IMR-90 (cell line): ENCODE measurements at regions not wholly inside any gene's neighbourhood (a gene's known extent, or its start where the extent isn't known, plus 50 kb on each side); places are given as distances from the start of the nearest gene placed in this dataset.

Experiments
- ATAC-seq: fragments of 200-7000 bp; cut with Tn5 transposase; 2 replicates; pipeline ENCODE4 v1.9.1; 2020; ENCODE audit warnings: low read depth, mild to moderate bottlenecking, moderate library complexity
- BruUV-seq: library from RNA; stranded (reverse); fragments of 400-500 nt; replicated peaks from 2 replicates; lab custom pipeline; 2021; lab: Mats Ljungman, UMichigan
- CTCF ChIA-PET: fragments of 300-600 bp; formaldehyde crosslinking; extraction: SDS; loops from one replicate; lab custom pipeline; 2021; ENCODE audit warnings: antibody characterized with exemption; lab: Yijun Ruan, JAX
- POLR2A ChIA-PET: fragments of 300-600 bp; sonication (Branson Sonifier 250); formaldehyde crosslinking; loops from one replicate; lab custom pipeline; 2022; ENCODE audit warnings: antibody characterized with exemption; ENCODE audit not compliant: unreplicated experiment; lab: Charles Lee
- DNase-seq: peaks from one replicate; pipeline ENCODE4 v3.0.0; 2013
- H2AFZ ChIP-seq: replicated peaks from 2 replicates; pipeline ENCODE3; 2013; ENCODE audit warnings: low read length, mild to moderate bottlenecking; ENCODE audit not compliant: poor library complexity
- H2AK5ac ChIP-seq: 2 replicates; pipeline ENCODE4 v1.6.1; 2013; ENCODE audit warnings: low read depth, low read length, inconsistent platforms
- H2AK9ac ChIP-seq: replicated peaks from 2 replicates; pipeline ENCODE3; 2013; ENCODE audit warnings: mild to moderate bottlenecking, low read depth, low read length, moderate library complexity; ENCODE audit not compliant: poor library complexity
- H2BK120ac ChIP-seq: 2 replicates; pipeline ENCODE4 v1.6.1; 2013; ENCODE audit warnings: low read depth, low read length, inconsistent platforms
- H2BK15ac ChIP-seq: 3 replicates; pipeline ENCODE4 v1.6.1; 2013; ENCODE audit warnings: low read depth, low read length, inconsistent platforms
- H2BK20ac ChIP-seq: 2 replicates; pipeline ENCODE4 v1.6.1; 2013; ENCODE audit warnings: low read depth, mild to moderate bottlenecking, inconsistent platforms, low read length, moderate library complexity
- H2BK5ac ChIP-seq: 2 replicates; pipeline ENCODE4 v1.6.1; 2013; ENCODE audit warnings: mild to moderate bottlenecking, low read depth, low read length, inconsistent platforms; ENCODE audit not compliant: poor library complexity, severe bottlenecking
- H3K14ac ChIP-seq: replicated peaks from 2 replicates; pipeline ENCODE4 v1.6.1; 2013; ENCODE audit warnings: low read depth, low read length, inconsistent platforms
- H3K18ac ChIP-seq: 2 replicates; pipeline ENCODE4 v1.6.1; 2013; ENCODE audit warnings: low read depth, low read length, control low read depth
- H3K23ac ChIP-seq: 2 replicates; pipeline ENCODE4 v1.6.1; 2013; ENCODE audit warnings: low read depth, low read length, inconsistent platforms
- H3K27ac ChIP-seq: 2 replicates; pipeline ENCODE4 v1.5.1; 2013; ENCODE audit warnings: mild to moderate bottlenecking, control low read depth, low read length; ENCODE audit not compliant: insufficient read depth
- H3K27me3 ChIP-seq: 2 replicates; pipeline ENCODE4 v1.6.1; 2013; ENCODE audit warnings: low read length; ENCODE audit not compliant: control insufficient read depth, insufficient read depth
- H3K36me3 ChIP-seq: 2 replicates; pipeline ENCODE4 v1.6.1; 2013; ENCODE audit warnings: low read length, mixed read lengths; ENCODE audit not compliant: control insufficient read depth, insufficient read depth
- H3K4ac ChIP-seq: 2 replicates; pipeline ENCODE4 v1.6.1; 2013; ENCODE audit warnings: low read depth, low read length, inconsistent platforms
- H3K4me1 ChIP-seq: 2 replicates; pipeline ENCODE4 v1.6.1; 2013; ENCODE audit warnings: low read length, mixed read lengths; ENCODE audit not compliant: control insufficient read depth, insufficient read depth
- H3K4me2 ChIP-seq: 2 replicates; pipeline ENCODE4 v1.6.1; 2013; ENCODE audit warnings: low read depth, mild to moderate bottlenecking, control low read depth, low read length, moderate library complexity
- H3K4me3 ChIP-seq: 2 replicates; pipeline ENCODE4 v1.5.1; 2013; ENCODE audit warnings: low read depth, mild to moderate bottlenecking, control low read depth, low read length, moderate library complexity; ENCODE audit not compliant: insufficient read depth
- H3K56ac ChIP-seq: 2 replicates; pipeline ENCODE4 v1.6.1; 2013; ENCODE audit warnings: low read length, inconsistent platforms; ENCODE audit not compliant: insufficient read depth; ENCODE audit errors: extremely low read depth
- H3K79me1 ChIP-seq, 2 experiments: 2 replicates each; pipeline ENCODE4 v1.6.1; 2013; ENCODE audit warnings: low read length in 2 of 2, inconsistent platforms in 1 of 2, low read depth in 1 of 2
- H3K9ac ChIP-seq: 2 replicates; pipeline ENCODE4 v1.6.1; 2013; ENCODE audit warnings: low read depth, low read length, control low read depth
- H3K9me1 ChIP-seq: 2 replicates; pipeline ENCODE4 v1.6.1; 2013; ENCODE audit warnings: low read length, inconsistent platforms; ENCODE audit not compliant: insufficient read depth
- H3K9me3 ChIP-seq: 2 replicates; pipeline ENCODE4 v1.6.1; 2013; ENCODE audit warnings: low read length; ENCODE audit not compliant: control insufficient read depth, insufficient read depth
- H4K20me1 ChIP-seq: 2 replicates; pipeline ENCODE4 v1.6.1; 2013; ENCODE audit warnings: low read length, inconsistent platforms; ENCODE audit not compliant: insufficient read depth
- H4K5ac ChIP-seq: 2 replicates; pipeline ENCODE4 v1.6.1; 2013; ENCODE audit warnings: mild to moderate bottlenecking, low read depth, low read length, control low read depth
- H4K8ac ChIP-seq, 2 experiments: 2 replicates each; pipeline ENCODE4 v1.6.1; 2013; ENCODE audit warnings: low read depth in 2 of 2, low read length in 2 of 2, control low read depth in 1 of 2, inconsistent platforms in 1 of 2
- H4K91ac ChIP-seq: 2 replicates; pipeline ENCODE4 v1.6.1; 2013; ENCODE audit warnings: low read depth, low read length, inconsistent platforms; ENCODE audit not compliant: insufficient read depth
- BHLHE40 ChIP-seq: fragments of 150-350 bp; IDR thresholded peaks from 2 replicates; pipeline ENCODE4 v1.6.1; 2016; ENCODE audit warnings: mild to moderate bottlenecking, low read depth, low read length
- CHD1 ChIP-seq: IDR thresholded peaks from 2 replicates; pipeline ENCODE4 v1.6.1; 2012; ENCODE audit warnings: low read depth, low read length, improper control_type of control experiment
- CTCF ChIP-seq: conservative IDR thresholded peaks from 2 replicates; pipeline ENCODE4 v1.5.1; 2012; ENCODE audit warnings: mild to moderate bottlenecking, low read depth, low read length, improper control_type of control experiment
- ELK1 ChIP-seq: fragments of 150-350 bp; IDR thresholded peaks from 2 replicates; pipeline ENCODE4 v1.6.1; 2016; ENCODE audit warnings: low read depth, mild to moderate bottlenecking, low read length, moderate library complexity, borderline replicate concordance
- FOS ChIP-seq: fragments of 150-350 bp; IDR thresholded peaks from 2 replicates; pipeline ENCODE4 v1.6.1; 2016; ENCODE audit warnings: low read depth, low read length
- MAFK ChIP-seq: IDR thresholded peaks from 2 replicates; pipeline ENCODE4 v1.6.1; 2012; ENCODE audit warnings: low read depth, low read length, improper control_type of control experiment
- MAZ ChIP-seq: IDR thresholded peaks from 2 replicates; pipeline ENCODE4 v1.6.1; 2012; ENCODE audit warnings: low read depth, mild to moderate bottlenecking, low read length, improper control_type of control experiment, moderate library complexity, borderline replicate concordance
- MXI1 ChIP-seq: IDR thresholded peaks from 2 replicates; pipeline ENCODE4 v1.6.1; 2012; ENCODE audit warnings: low read depth, mild to moderate bottlenecking, low read length, moderate library complexity, borderline replicate concordance
- RFX5 ChIP-seq: IDR thresholded peaks from 2 replicates; pipeline ENCODE4 v1.8.0; 2012; ENCODE audit warnings: low read depth, mild to moderate bottlenecking, low read length, moderate library complexity
- WGBS, 2 experiments: methylation state at CpG; one replicate each; pipeline versions ENCODE4 v1.1.5 to v1.1.7; 2013; ENCODE audit warnings: missing lambda C conversion rate in 2 of 2; ENCODE audit not compliant: insufficient read length in 1 of 2; ENCODE audit errors: extremely low coverage in 2 of 2; 5-methylcytosine and 5-hydroxymethylcytosine counted together
- dilution Hi-C: fragments of 300-500 bp; cut with HindIII; formaldehyde crosslinking; loops from one replicate; pipeline ENCODE4 v1.14.3; 2018; ENCODE audit warnings: low sequenced_read_pairs; ENCODE audit not compliant: unreplicated experiment
- in situ Hi-C: fragments of 300-500 bp; cut with MboI; formaldehyde crosslinking; loops from 3 replicates; pipeline ENCODE4 v1.14.3; 2019; ENCODE audit warnings: low sequenced_read_pairs, inconsistent platforms, mixed read lengths
- intact Hi-C: fragments of 100-400 bp; cut with micrococcal nuclease; formaldehyde crosslinking; loops from 2 replicates; pipeline ENCODE4 v1.10.0; 2022

DNA sequence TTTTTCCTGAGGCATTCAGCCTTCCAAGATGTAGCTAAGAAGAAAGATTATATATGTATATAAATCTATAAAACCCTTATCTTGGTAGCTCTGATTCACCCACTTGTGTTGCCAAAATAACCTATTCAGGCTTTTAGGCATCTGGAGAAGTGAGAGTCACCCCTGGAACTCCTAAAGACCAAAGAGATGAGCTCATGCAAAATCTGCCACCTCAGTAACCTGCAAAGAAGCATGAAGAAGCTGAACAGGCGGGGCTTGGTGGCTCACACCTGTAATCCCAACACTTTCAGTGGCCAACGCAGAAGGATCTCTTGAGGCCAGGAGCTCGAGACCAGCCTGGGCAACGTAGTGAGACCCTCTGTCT lies 393.7 kb downstream of the FOXO1 start:
- in situ Hi-C loops (no loop called here), intact Hi-C loops (no loop called here), dilution Hi-C loops (no loop called here)
- Histone ChIP-seq H3K9me3 (no peaks in the 10 kb centered on the region), H2BK5ac (no peak overlapping the region), H3K4ac (no peak overlapping the region), H2BK120ac (no peak overlapping the region), H4K5ac (no peak overlapping the region), H2AK9ac (no peak overlapping the region), H3K56ac (no peak overlapping the region), H4K20me1 (no peaks in the 10 kb centered on the region), H4K91ac (no peak overlapping the region), H3K14ac (no peak overlapping the region), H2AFZ (no peak overlapping the region), H3K27me3 (no peaks in the 10 kb centered on the region), H3K36me3 (no peaks in the 10 kb centered on the region), H3K27ac (no peak overlapping the region), H3K4me3 (no peak overlapping the region), H3K4me2 (no peak overlapping the region), H3K4me1 (no peaks in the 10 kb centered on the region), H4K8ac (no peak overlapping the region), H3K9ac (no peak overlapping the region), H3K23ac (no peak overlapping the region), H3K18ac (no peak overlapping the region), H3K9me1 (no peaks in the 10 kb centered on the region), H3K79me1 (no peaks in the 10 kb centered on the region), H2BK20ac (no peak overlapping the region), H2BK15ac (no peak overlapping the region), H2AK5ac (no peak overlapping the region)
- BruUV-seq, result no TSS peak
- no peak for TF ChIP-seq CHD1
- TF ChIP-seq FOS, result no peak
- no peak for TF ChIP-seq MAFK
- no peak for TF ChIP-seq MXI1
- TF ChIP-seq BHLHE40, result no peak
- no peak for TF ChIP-seq ELK1
- TF ChIP-seq RFX5, result no peak
- no peak for TF ChIP-seq MAZ
- no peak for TF ChIP-seq CTCF
- ATAC-seq (no peak), DNase-seq (peak; percentile 8)
- ChIA-PET POLR2A (no interaction called here), CTCF (interaction anchor here (0.6 kb wide), 1 partner anchor 26 kb away, joined by 5 read pairs; no protein-coding TSS in a partner anchor)
- WGBS, 2 experiments, result no CpG with 5 or more reads among the region's 4 CpGs
